ENCODE measurements at regions not wholly inside any gene's neighbourhood (a gene's known extent, or its start where the extent isn't known, plus 50 kb on each side); places are given as distances from the start of the nearest gene placed in this dataset.
A peak's percentile ranks its signal among the peaks of the same experiment; 100 is the strongest.
"Not testable (repeated sequence)": the region's sequence is repeated elsewhere in the genome, so short reads cannot be mapped to it uniquely, and the experiment has no call there.

GRCh38 chr6:166851426-166851825 is 104.9 kb downstream of the RNASET2 start:
- 94 to 96% (median 95%) methylated on average over 11 of the region's 11 CpGs for WGBS, 4 donors
- Histone ChIP-seq H3K4me3 (no peak overlapping the region), H3K4me1 (peaks cover 0 to 7% (median 0%) of the 10 kb centered on the region in 12 donors), H3K27me3 (no peaks in the 10 kb centered on the region), H3K9me3 (peaks cover 0 to 15% (median 0%) of the 10 kb centered on the region in 12 donors), H3K27ac (no peak overlapping the region), H3K36me3 (no peaks in the 10 kb centered on the region)
- intact Hi-C loops (cut with DNase I) = no loop called here
- DNase-seq (no peak), ATAC-seq (no peak)
- no peak for TF ChIP-seq POLR2A (IDR thresholded peaks at IDR 0.05)
- no peak for TF ChIP-seq CTCF (IDR thresholded peaks at IDR 0.05)

- Histone ChIP-seq H3K9me3 (peaks cover 0 to 15% (median 0%) of the 10 kb centered on the region in 12 donors), H3K4me3 (no peak overlapping the region), H3K27ac (no peak overlapping the region), H3K27me3 (no peaks in the 10 kb centered on the region), H3K4me1 (peaks cover 0 to 7% (median 0%) of the 10 kb centered on the region in 12 donors), H3K36me3 (no peaks in the 10 kb centered on the region)
- 63 to 79% (median 71%) methylated on average over 6 of the region's 6 CpGs for WGBS, 4 donors
- TF ChIP-seq CTCF (IDR thresholded peaks at IDR 0.05) = no peak
- no peak for TF ChIP-seq POLR2A (IDR thresholded peaks at IDR 0.05)
- no peak for DNase-seq
- intact Hi-C loops (cut with DNase I) = no loop called here
- ATAC-seq = no peak
Observed at GRCh38 chr6:166850677-166851076, 105.7 kb downstream of the RNASET2 start.

- no peak for DNase-seq
- Histone ChIP-seq H3K27ac (no peak overlapping the region), H3K9me3 (peaks cover 0 to 15% (median 0%) of the 10 kb centered on the region in 12 donors), H3K36me3 (no peaks in the 10 kb centered on the region), H3K4me3 (no peak overlapping the region), H3K4me1 (peaks cover 0 to 7% (median 0%) of the 10 kb centered on the region in 12 donors), H3K27me3 (no peaks in the 10 kb centered on the region)
- peak in 1 of 4 donors; percentile 14 for ATAC-seq
- 70 to 87% (median 76%) methylated on average over 15 of the region's 15 CpGs for WGBS, 4 donors
- TF ChIP-seq CTCF (IDR thresholded peaks at IDR 0.05) (no peak), POLR2A (IDR thresholded peaks at IDR 0.05) (no peak)
- intact Hi-C loops (cut with DNase I) = no loop called here
Observed at GRCh38 chr6:166849749-166850183, 106.6 kb downstream of the RNASET2 start.

- no peak for ATAC-seq
- TF ChIP-seq CTCF (IDR thresholded peaks at IDR 0.05) (no peak), POLR2A (IDR thresholded peaks at IDR 0.05) (no peak)
- 92 to 96% (median 94%) methylated on average over 20 of the region's 20 CpGs for WGBS, 4 donors
Observed at GRCh38 chr6:166848979-166849748, 107.2 kb downstream of the RNASET2 start.

GRCh38 chr6:166846446-166847142 is 109.8 kb downstream of the RNASET2 start:
- H3K36me3 ChIP-seq; intact Hi-C loops (cut with DNase I); H3K4me1 ChIP-seq; H3K27me3 ChIP-seq; ATAC-seq; DNase-seq; H3K27ac ChIP-seq; H3K4me3 ChIP-seq: not testable (repeated sequence)
- WGBS, 4 donors = 56 to 73% (median 61%) methylated on average over 3 of the region's 3 CpGs
- peaks cover 0 to 15% (median 0%) of the 10 kb centered on the region in 12 donors for H3K9me3 ChIP-seq

More at GRCh38 chr6:166848979-166849748, 107.2 kb downstream of the RNASET2 start:
- intact Hi-C loops (cut with DNase I) = no loop called here
- no peaks in the 10 kb centered on the region for H3K27me3 ChIP-seq
- H3K9me3 ChIP-seq = peaks cover 0 to 15% (median 0%) of the 10 kb centered on the region in 12 donors
- no peak for DNase-seq
- no peak overlapping the region for H3K4me3 ChIP-seq
- H3K27ac ChIP-seq = no peak overlapping the region
- H3K4me1 ChIP-seq = peaks cover 0 to 7% (median 0%) of the 10 kb centered on the region in 12 donors
- H3K36me3 ChIP-seq = no peaks in the 10 kb centered on the region
